Neuron (in vitro differentiated cells): ENCODE measurements at regions not wholly inside any gene's neighbourhood (a gene's known extent, or its start where the extent isn't known, plus 50 kb on each side); places are given as distances from the start of the nearest gene placed in this dataset.

Experiments used
- H2AFZ ChIP-seq: one replicate; pipeline ENCODE4 v1.6.1; 2013; ENCODE audit warnings: low read depth, mild to moderate bottlenecking, inconsistent platforms, low read length, moderate library complexity
- H3K27me3 ChIP-seq: one replicate; pipeline ENCODE4 v1.6.1; 2013; ENCODE audit warnings: low read length; ENCODE audit not compliant: insufficient read depth
- H3K36me3 ChIP-seq: one replicate; pipeline ENCODE4 v1.6.1; 2013; ENCODE audit warnings: low read length; ENCODE audit not compliant: insufficient read depth
- H3K4me1 ChIP-seq: one replicate; pipeline ENCODE4 v1.6.1; 2013; ENCODE audit warnings: low read length; ENCODE audit not compliant: insufficient read depth
- H3K4me3 ChIP-seq: 2 replicates; pipeline ENCODE4 v1.5.1; 2013; ENCODE audit warnings: mild to moderate bottlenecking, low read length, moderate library complexity
- H3K9me3 ChIP-seq: one replicate; pipeline ENCODE4 v1.6.1; 2013; ENCODE audit warnings: low read length

DNA sequence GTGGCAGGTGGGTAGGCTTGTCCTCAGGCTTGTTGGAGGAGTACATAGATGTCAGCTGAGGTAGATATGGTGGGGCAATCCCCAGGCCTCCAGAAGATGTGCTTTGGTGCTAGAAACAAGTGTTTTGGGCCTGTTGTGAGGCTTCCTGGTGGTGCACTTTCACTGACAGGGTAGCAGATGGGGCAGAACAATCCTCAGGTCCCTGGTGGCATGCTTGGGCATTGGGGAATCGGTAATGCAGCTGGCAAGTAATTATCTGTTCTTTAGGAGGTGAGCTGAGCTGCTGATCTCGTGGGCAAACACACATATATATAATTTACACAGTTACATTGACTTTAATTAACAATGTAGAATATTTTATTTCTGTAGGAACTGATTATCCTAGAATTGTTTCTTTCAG, 458.7 kb downstream of the BMP2 start:
- no peaks in the 10 kb centered on the region for H3K36me3 ChIP-seq
- no peaks in the 10 kb centered on the region for H3K27me3 ChIP-seq
- no peaks in the 10 kb centered on the region for H3K4me1 ChIP-seq
- H3K4me3 ChIP-seq: no peak overlapping the region
- H3K9me3 ChIP-seq: no peaks in the 10 kb centered on the region
- no peak overlapping the region for H2AFZ ChIP-seq

GRCh38 chr20:7231303-7231702, 463.8 kb downstream of the BMP2 start:
- no peaks in the 10 kb centered on the region for H3K9me3 ChIP-seq
- no peaks in the 10 kb centered on the region for H3K36me3 ChIP-seq
- H3K4me1 ChIP-seq: no peaks in the 10 kb centered on the region
- no peak overlapping the region for H3K4me3 ChIP-seq
- no peak overlapping the region for H2AFZ ChIP-seq
- H3K27me3 ChIP-seq: no peaks in the 10 kb centered on the region

DNA sequence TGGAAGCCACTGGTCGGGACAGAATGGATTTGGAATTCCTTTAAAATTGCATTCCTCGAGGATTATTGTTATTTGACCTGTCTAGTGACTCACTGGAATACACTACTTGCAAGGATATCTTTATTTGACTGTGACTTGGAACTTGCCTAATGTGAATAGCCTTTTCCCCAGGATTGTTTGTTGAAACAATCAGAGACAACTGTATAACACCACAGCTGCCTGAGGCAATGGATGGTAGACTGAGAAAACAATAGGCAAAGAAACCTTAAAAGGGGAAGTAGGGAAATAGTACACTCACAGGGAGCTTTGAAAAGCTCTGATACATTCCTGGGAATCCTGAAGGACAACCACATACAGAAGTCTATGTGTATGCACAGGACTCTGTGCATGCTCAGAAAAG, 465.3 kb downstream of the BMP2 start:
- Histone ChIP-seq H2AFZ (no peak overlapping the region), H3K36me3 (no peaks in the 10 kb centered on the region), H3K4me3 (no peak overlapping the region), H3K4me1 (no peaks in the 10 kb centered on the region), H3K9me3 (no peaks in the 10 kb centered on the region), H3K27me3 (no peaks in the 10 kb centered on the region)

DNA sequence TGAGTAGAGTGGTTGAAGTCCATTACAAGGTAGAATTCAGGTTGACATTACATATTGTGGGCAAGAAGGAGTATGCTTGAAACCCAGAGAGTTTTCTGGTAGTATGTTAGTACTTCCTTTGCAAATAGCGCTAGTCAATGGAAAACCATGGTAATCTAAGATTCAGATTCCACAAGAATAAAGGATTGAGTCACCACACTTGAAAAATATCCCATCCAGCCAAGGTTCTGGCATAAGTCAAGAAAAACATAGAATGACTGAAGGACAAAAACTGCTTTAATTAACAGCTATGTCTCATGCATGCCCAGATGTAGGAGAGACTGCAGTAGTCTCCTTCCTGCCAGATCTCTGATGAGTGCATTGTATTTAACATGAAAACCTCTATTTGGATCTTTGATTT, 469.8 kb downstream of the BMP2 start:
- H3K4me1 ChIP-seq: no peaks in the 10 kb centered on the region
- no peak overlapping the region for H3K4me3 ChIP-seq
- H3K9me3 ChIP-seq: no peaks in the 10 kb centered on the region
- no peak overlapping the region for H2AFZ ChIP-seq
- H3K27me3 ChIP-seq: no peaks in the 10 kb centered on the region
- H3K36me3 ChIP-seq: no peaks in the 10 kb centered on the region

- Histone ChIP-seq H3K4me1 (no peaks in the 10 kb centered on the region), H2AFZ (no peak overlapping the region), H3K36me3 (no peaks in the 10 kb centered on the region), H3K27me3 (no peaks in the 10 kb centered on the region), H3K4me3 (no peak overlapping the region), H3K9me3 (no peaks in the 10 kb centered on the region)
Measured at GRCh38 chr20:7240490-7240889, 473.0 kb downstream of the BMP2 start.

DNA sequence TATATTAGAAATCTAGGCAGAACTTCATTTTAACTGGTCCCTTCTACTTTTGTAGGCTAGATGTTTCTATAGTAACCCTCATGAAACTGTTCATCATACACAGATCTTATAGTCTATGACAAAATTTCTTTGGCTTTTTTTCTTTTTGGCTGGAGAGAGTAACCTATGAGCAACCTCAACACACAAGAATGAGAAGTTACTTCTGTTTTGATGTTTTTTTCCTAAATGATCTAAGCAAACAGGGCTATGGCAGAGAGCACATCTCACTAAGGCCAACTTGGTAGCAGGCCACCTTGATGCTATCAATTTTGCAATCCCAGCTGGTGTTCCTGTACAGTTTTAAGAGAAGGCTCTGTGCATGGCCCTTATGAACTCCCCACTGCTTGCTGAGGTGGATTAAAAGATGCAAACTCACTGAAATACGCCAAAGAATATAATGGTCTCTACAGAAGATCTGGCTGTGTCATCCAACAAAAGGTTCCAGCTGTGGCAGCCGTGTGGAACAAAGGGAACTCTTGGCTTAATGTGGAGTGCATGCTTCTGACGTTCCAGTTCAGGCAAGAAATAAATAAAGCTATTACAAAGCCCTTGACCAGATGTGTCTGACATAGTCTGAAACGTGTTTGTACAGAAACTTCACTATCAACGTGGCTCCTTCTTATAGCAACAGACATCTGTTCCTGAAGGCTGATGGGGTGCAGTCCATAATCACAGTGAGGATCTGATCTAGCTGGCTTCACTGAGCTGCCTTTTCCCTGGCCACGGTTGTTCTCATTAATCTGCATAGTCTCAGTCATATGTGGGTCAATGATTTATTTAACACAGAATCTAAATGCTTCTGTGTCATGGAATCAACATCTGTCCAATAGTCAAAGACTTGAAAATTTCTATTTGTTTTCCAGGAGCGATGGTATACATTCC, 481.1 kb downstream of the BMP2 start:
- H3K4me1 ChIP-seq: no peaks in the 10 kb centered on the region
- H3K27me3 ChIP-seq: no peaks in the 10 kb centered on the region
- H2AFZ ChIP-seq: no peak overlapping the region
- H3K9me3 ChIP-seq: no peaks in the 10 kb centered on the region
- H3K36me3 ChIP-seq: no peaks in the 10 kb centered on the region
- no peak overlapping the region for H3K4me3 ChIP-seq

DNA sequence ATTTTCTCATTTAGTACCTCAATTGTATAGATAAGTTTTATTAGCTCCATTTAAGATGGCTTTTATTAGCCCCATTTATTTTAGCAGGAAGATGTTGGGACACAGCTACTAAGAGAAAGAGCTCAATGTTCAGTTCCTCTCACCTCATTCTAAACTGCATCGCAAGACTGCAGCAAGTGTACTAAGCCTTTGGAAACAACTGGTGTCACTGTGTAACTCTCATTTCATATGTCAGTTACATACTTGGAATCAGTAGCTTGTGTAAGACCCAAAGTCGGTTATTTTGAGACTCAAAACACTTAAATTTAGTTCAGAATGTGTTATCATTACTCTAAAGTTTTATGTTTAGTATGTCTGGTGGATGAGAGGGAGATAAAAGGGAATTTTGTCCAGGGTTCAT, 482.9 kb downstream of the BMP2 start:
- Histone ChIP-seq H3K4me3 (no peak overlapping the region), H3K4me1 (no peaks in the 10 kb centered on the region), H3K9me3 (no peaks in the 10 kb centered on the region), H3K36me3 (no peaks in the 10 kb centered on the region), H2AFZ (no peak overlapping the region), H3K27me3 (no peaks in the 10 kb centered on the region)

DNA sequence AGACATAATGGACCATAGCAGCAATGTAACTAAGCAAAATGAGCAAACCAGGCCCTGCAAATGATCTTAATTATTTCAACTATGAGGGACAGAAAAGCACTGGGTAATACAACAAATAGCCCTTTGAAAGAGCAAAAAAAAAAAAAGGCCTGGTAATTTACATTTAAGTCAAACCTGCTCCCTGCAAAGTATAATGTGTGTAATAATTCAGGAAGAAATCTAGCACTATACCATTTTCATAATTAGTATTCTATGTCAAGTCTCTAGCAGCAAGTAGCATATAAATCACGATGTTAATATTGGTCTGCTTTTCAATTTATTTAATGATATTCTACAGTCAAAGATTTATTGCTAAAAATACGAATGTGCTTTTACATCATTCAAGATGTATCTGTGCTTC, 489.6 kb downstream of the BMP2 start:
- Histone ChIP-seq H3K4me3 (no peak overlapping the region), H3K9me3 (no peaks in the 10 kb centered on the region), H2AFZ (no peak overlapping the region), H3K36me3 (no peaks in the 10 kb centered on the region), H3K27me3 (no peaks in the 10 kb centered on the region), H3K4me1 (no peaks in the 10 kb centered on the region)

DNA sequence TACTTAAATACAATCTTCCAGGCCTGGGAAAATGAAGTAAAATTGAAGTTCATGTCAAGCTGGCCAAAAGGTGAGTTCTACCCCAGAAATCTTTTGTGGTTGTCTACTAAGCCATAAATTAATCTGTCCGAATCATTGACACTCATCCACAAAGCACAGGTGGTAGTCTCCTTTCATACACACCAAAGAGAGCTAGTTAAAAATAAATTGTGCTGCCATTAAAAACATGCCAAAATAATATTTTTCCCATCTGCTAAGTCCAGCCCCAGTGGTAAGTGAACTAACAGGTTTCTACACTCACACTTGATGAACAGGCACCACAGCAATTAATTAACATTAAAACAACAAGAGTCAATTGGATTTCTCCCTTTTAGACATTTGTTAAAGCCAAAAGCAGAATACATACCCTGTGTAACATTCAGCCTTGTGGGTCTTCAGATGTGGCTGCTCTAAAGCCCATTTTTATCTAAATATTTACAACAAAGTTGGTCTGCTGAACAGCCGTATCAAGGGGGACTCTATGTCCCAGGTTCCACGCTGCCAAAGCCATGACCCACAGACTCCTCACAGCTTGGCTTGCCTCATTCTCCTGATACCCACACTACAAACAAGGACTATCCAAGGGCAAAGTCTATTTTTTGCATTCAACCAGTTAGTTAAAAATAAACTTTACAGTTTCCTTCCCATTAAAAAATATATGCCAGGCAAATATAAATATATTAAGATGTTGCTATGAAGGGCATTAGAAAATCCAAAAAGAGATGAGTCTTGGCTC, 490.4 kb downstream of the BMP2 start:
- H3K9me3 ChIP-seq: no peaks in the 10 kb centered on the region
- no peaks in the 10 kb centered on the region for H3K27me3 ChIP-seq
- no peak overlapping the region for H2AFZ ChIP-seq
- no peak overlapping the region for H3K4me3 ChIP-seq
- no peaks in the 10 kb centered on the region for H3K36me3 ChIP-seq
- H3K4me1 ChIP-seq: no peaks in the 10 kb centered on the region

DNA sequence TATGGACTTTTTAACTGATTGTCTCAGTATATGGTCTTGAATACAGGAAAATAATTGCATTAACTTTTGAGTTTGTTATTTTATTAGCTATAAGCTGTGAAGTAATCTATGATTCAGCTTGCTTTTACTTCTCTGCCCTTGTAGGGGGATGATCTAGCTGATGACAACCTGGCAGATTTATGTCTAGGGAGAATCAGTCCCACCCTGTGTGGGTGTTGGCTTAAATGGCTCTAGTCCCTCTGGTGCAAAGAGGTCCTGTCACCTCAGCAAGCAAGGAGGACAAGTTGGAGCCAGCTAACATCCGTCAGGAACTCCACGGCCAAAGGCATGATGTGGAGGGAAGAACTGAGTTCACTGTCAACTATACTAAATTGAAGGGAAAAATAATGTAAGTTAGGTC, 495.3 kb downstream of the BMP2 start:
- H3K27me3 ChIP-seq: no peaks in the 10 kb centered on the region
- H3K4me1 ChIP-seq: no peaks in the 10 kb centered on the region
- no peaks in the 10 kb centered on the region for H3K9me3 ChIP-seq

DNA sequence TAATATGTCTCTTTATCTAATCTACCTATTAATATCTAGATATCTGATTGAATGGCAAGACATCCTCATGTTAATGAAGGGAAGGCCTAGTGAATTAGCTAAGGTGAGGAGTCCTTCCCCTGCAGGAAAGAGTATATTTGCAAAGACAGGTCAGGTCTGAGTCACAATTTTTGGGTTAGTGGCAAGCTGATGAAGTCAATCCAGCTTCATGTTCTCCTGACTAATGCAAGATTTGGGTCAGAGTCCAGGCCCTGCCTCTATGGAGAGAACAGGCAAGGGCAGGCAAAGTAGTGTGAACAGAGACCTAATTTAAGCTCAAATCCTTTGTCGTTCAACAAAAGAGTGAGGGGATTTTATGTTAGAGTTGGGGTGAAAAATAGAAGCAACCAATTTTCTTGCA, 496.7 kb downstream of the BMP2 start:
- Histone ChIP-seq H2AFZ (no peak overlapping the region), H3K36me3 (no peaks in the 10 kb centered on the region), H3K9me3 (no peaks in the 10 kb centered on the region), H3K4me1 (no peaks in the 10 kb centered on the region), H3K4me3 (no peak overlapping the region), H3K27me3 (no peaks in the 10 kb centered on the region)

More for the DNA sequence above, 495.3 kb downstream of the BMP2 start:
- H3K36me3 ChIP-seq: no peaks in the 10 kb centered on the region
- H3K4me3 ChIP-seq: no peak overlapping the region
- H2AFZ ChIP-seq: no peak overlapping the region

- Histone ChIP-seq H3K4me3 (no peak overlapping the region), H3K36me3 (no peaks in the 10 kb centered on the region), H3K4me1 (no peaks in the 10 kb centered on the region), H3K9me3 (no peaks in the 10 kb centered on the region), H2AFZ (no peak overlapping the region), H3K27me3 (no peaks in the 10 kb centered on the region)
Measured at GRCh38 chr20:7269452-7269851, 502.0 kb downstream of the BMP2 start.

GRCh38 chr20:7272512-7272911, 505.0 kb downstream of the BMP2 start:
- Histone ChIP-seq H2AFZ (no peak overlapping the region), H3K4me1 (no peaks in the 10 kb centered on the region), H3K27me3 (peaks cover 2% of the 10 kb centered on the region), H3K4me3 (no peak overlapping the region), H3K9me3 (no peaks in the 10 kb centered on the region), H3K36me3 (no peaks in the 10 kb centered on the region)
